Trophoblast cell (in vitro differentiated cells and primary cell): ENCODE measurements at regions not wholly inside any gene's neighbourhood (a gene's known extent, or its start where the extent isn't known, plus 50 kb on each side); places are given as distances from the start of the nearest gene placed in this dataset.
A peak's percentile ranks its signal among the peaks of the same experiment; 100 is the strongest.

Experiments used
- DNase-seq, 2 donors: peaks; one replicate each; pipeline ENCODE4 v3.0.0-alpha.2; 2016
- H2AFZ ChIP-seq: 2 replicates; pipeline ENCODE4 v1.6.1; 2013; ENCODE audit warnings: low read length, moderate library complexity, mild to moderate bottlenecking; ENCODE audit not compliant: insufficient read depth, poor library complexity
- H2AK5ac ChIP-seq: 2 replicates; pipeline ENCODE4 v1.6.1; 2013; ENCODE audit warnings: mild to moderate bottlenecking, low read length
- H2BK120ac ChIP-seq: 2 replicates; pipeline ENCODE4 v1.6.1; 2013; ENCODE audit warnings: low read length, mild to moderate bottlenecking, moderate library complexity; ENCODE audit not compliant: insufficient read depth, poor library complexity
- H2BK12ac ChIP-seq: 2 replicates; pipeline ENCODE4 v1.6.1; 2013; ENCODE audit warnings: mild to moderate bottlenecking, low read length, moderate library complexity
- H2BK5ac ChIP-seq: 2 replicates; pipeline ENCODE4 v1.6.1; 2013; ENCODE audit warnings: low read length, low read depth, moderate library complexity, mild to moderate bottlenecking; ENCODE audit not compliant: poor library complexity
- H3K14ac ChIP-seq: 2 replicates; pipeline ENCODE4 v1.6.1; 2013; ENCODE audit warnings: mild to moderate bottlenecking, low read length
- H3K18ac ChIP-seq: 2 replicates; pipeline ENCODE4 v1.6.1; 2013; ENCODE audit warnings: mild to moderate bottlenecking, low read length
- H3K23ac ChIP-seq: 2 replicates; pipeline ENCODE4 v1.6.1; 2013; ENCODE audit warnings: low read length
- H3K27ac ChIP-seq: 2 replicates; pipeline ENCODE4 v1.5.1; 2013; ENCODE audit warnings: low read depth, mild to moderate bottlenecking, inconsistent platforms, low read length, moderate library complexity
- H3K27me3 ChIP-seq: 2 replicates; pipeline ENCODE4 v1.6.1; 2013; ENCODE audit warnings: inconsistent platforms, mild to moderate bottlenecking, low read length, moderate library complexity; ENCODE audit not compliant: insufficient read depth
- H3K36me3 ChIP-seq, 2 experiments: 1 replicate in 1 of 2; 2 replicates in 1 of 2; pipeline ENCODE4 v1.6.1; 2013; ENCODE audit warnings: low read length in 2 of 2, mild to moderate bottlenecking in 2 of 2, moderate library complexity in 1 of 2; ENCODE audit not compliant: insufficient read depth in 2 of 2, control insufficient read depth in 1 of 2
- H3K4ac ChIP-seq: 2 replicates; pipeline ENCODE4 v1.6.1; 2013; ENCODE audit warnings: low read depth, mild to moderate bottlenecking, low read length, moderate library complexity
- H3K4me1 ChIP-seq, 2 experiments: 1 replicate in 1 of 2; 2 replicates in 1 of 2; pipeline ENCODE4 v1.6.1; 2013; ENCODE audit warnings: low read length in 2 of 2, mild to moderate bottlenecking in 2 of 2, moderate library complexity in 1 of 2; ENCODE audit not compliant: insufficient read depth in 2 of 2, control insufficient read depth in 1 of 2
- H3K4me2 ChIP-seq: 2 replicates; pipeline ENCODE4 v1.6.1; 2013; ENCODE audit warnings: inconsistent platforms, mild to moderate bottlenecking, low read length, moderate library complexity
- H3K4me3 ChIP-seq: 2 replicates; pipeline ENCODE4 v1.5.1; 2013; ENCODE audit warnings: mild to moderate bottlenecking, low read depth, low read length, inconsistent platforms
- H3K79me1 ChIP-seq: one replicate; pipeline ENCODE4 v1.6.1; 2013; ENCODE audit warnings: low read length
- H3K79me2 ChIP-seq: 2 replicates; pipeline ENCODE4 v1.6.1; 2013; ENCODE audit warnings: low read length, mild to moderate bottlenecking; ENCODE audit not compliant: control insufficient read depth, insufficient read depth, poor library complexity
- H3K9ac ChIP-seq: 2 replicates; pipeline ENCODE4 v1.6.1; 2013; ENCODE audit warnings: mild to moderate bottlenecking, low read length
- H3K9me3 ChIP-seq: 2 replicates; pipeline ENCODE4 v1.6.1; 2013; ENCODE audit warnings: low read depth, mild to moderate bottlenecking, control low read depth, inconsistent platforms, low read length; ENCODE audit not compliant: insufficient read depth
- H4K12ac ChIP-seq: 2 replicates; pipeline ENCODE4 v1.6.1; 2013; ENCODE audit warnings: low read depth, mild to moderate bottlenecking, low read length, moderate library complexity
- H4K8ac ChIP-seq: 2 replicates; pipeline ENCODE4 v1.6.1; 2013; ENCODE audit warnings: low read depth, mild to moderate bottlenecking, low read length, moderate library complexity
- H4K91ac ChIP-seq: one replicate; pipeline ENCODE4 v1.6.1; 2013; ENCODE audit warnings: low read depth, mild to moderate bottlenecking, low read length, moderate library complexity
- WGBS: extraction: QIAGEN DNeasy Blood & Tissue Kit; methylation state at CpG from one replicate; pipeline ENCODE4 v1.1.7; 2013; ENCODE audit warnings: missing lambda C conversion rate; ENCODE audit not compliant: insufficient read length, insufficient coverage; ENCODE audit errors: extremely low coverage; 5-methylcytosine and 5-hydroxymethylcytosine counted together

DNA sequence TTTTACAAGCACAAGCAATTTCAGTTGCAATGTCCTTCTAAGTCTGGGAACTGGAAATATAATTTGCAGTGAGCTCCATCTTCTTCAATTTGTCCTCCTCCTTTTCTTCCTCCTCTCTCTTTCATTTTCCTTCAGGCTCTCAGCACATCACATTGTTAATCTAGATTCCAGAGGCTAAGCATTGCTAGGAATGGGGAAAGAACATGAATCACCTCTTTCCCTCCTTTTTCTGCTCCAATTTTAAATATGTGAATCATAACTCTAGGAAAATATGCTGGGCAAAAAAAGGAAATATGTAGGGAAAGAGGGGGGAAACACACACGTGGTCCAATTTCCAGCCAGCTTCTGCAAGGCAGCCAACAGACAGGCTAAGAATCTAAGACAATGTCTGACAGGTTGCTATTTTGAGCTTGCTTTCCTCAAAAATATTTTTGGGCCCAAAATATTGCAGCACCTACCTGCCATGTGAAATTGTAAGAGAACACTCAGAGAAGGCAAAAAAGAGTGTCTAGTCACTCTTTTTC, 72.7 kb upstream of the NUPR2 start:
- no CpG with 5 or more reads among the region's 1 CpG for WGBS
- H2AK5ac ChIP-seq = no peak overlapping the region
- H3K79me1 ChIP-seq = no peaks in the 10 kb centered on the region
- no peak overlapping the region for H3K27ac ChIP-seq
- H2BK12ac ChIP-seq = no peak overlapping the region
- H4K8ac ChIP-seq = no peak overlapping the region
- H3K9ac ChIP-seq = no peak overlapping the region
- H3K79me2 ChIP-seq = no peaks in the 10 kb centered on the region
- no peak overlapping the region for H3K4ac ChIP-seq
- H3K4me3 ChIP-seq = no peak overlapping the region
- no peak overlapping the region for H3K4me2 ChIP-seq
- no peak overlapping the region for H3K14ac ChIP-seq
- no peaks in the 10 kb centered on the region for H3K36me3 ChIP-seq
- no peak overlapping the region for H2BK120ac ChIP-seq
- no peak overlapping the region for H4K12ac ChIP-seq
- H2BK5ac ChIP-seq = no peak overlapping the region
- H4K91ac ChIP-seq = no peak overlapping the region
- no peak overlapping the region for H2AFZ ChIP-seq
- peaks cover 24% of the 10 kb centered on the region for H3K9me3 ChIP-seq
- peak; percentile 18 to 70 for DNase-seq
- no peaks in the 10 kb centered on the region for H3K27me3 ChIP-seq
- no peak overlapping the region for H3K18ac ChIP-seq
- no peak overlapping the region for H3K23ac ChIP-seq
- no peaks in the 10 kb centered on the region for H3K4me1 ChIP-seq

DNA sequence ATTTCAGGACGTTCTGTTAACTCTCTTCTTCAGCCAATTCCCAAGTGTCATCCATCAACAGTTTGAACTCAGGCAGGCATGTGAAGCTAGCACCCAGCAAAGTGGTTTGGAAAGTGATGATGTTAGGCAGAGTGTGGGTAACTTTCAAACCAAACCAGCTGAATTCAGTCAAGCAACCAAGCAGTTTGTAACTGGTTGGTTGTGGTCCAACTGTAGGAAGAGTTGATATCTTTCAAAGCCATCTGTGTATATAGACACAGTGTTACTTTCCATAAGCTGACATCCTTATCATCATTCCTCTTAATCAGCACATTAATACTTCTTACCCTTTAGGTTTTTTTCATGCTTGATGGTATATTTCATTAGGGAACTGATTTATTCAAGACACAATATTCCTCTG, 72.2 kb upstream of the NUPR2 start:
- Histone ChIP-seq H3K36me3 (no peaks in the 10 kb centered on the region), H2BK5ac (no peak overlapping the region), H3K79me1 (no peaks in the 10 kb centered on the region), H4K91ac (no peak overlapping the region), H3K4me2 (no peak overlapping the region), H3K23ac (no peak overlapping the region), H3K14ac (no peak overlapping the region), H3K27me3 (no peaks in the 10 kb centered on the region), H3K4me1 (no peaks in the 10 kb centered on the region), H2AK5ac (no peak overlapping the region), H3K9me3 (peaks cover 21% of the 10 kb centered on the region), H3K4me3 (no peak overlapping the region), H3K9ac (no peak overlapping the region), H2AFZ (no peak overlapping the region), H4K12ac (no peak overlapping the region), H2BK12ac (no peak overlapping the region), H2BK120ac (no peak overlapping the region), H3K79me2 (no peaks in the 10 kb centered on the region), H3K27ac (no peak overlapping the region), H3K4ac (no peak overlapping the region), H3K18ac (no peak overlapping the region), H4K8ac (no peak overlapping the region)
- DNase-seq = no peak
- no CpG with 5 or more reads among the region's 1 CpG for WGBS

DNA sequence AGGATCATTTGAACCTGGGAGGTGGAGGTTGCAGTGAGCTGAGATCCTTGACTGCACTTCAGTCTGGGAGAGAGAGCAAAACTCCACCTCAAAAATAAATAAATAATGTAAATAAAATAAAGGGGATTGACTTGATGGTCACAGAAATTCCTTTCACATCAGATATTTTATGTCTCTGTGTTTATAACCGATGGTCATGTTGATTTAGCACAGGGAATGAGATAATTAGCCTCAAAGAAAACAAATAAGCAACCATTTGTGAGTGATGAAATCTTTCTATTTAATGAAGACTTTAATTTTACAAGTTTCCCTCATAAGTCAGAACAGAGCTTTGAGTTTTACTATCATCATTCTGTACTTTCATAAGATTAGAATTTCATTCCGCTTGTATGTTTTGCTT, 64.8 kb upstream of the NUPR2 start:
- no peak overlapping the region for H3K27ac ChIP-seq
- H3K14ac ChIP-seq = no peak overlapping the region
- H3K18ac ChIP-seq = no peak overlapping the region
- H3K9ac ChIP-seq = no peak overlapping the region
- H3K4ac ChIP-seq = no peak overlapping the region
- H2BK120ac ChIP-seq = no peak overlapping the region
- H3K36me3 ChIP-seq = no peaks in the 10 kb centered on the region
- no peak overlapping the region for H4K91ac ChIP-seq
- no peak overlapping the region for H3K4me3 ChIP-seq
- no peaks in the 10 kb centered on the region for H3K79me1 ChIP-seq
- no CpG with 5 or more reads among the region's 2 CpGs for WGBS
- peaks cover 19% of the 10 kb centered on the region for H3K9me3 ChIP-seq
- H4K8ac ChIP-seq = no peak overlapping the region
- no peak overlapping the region for H2BK5ac ChIP-seq
- H2BK12ac ChIP-seq = no peak overlapping the region
- no peaks in the 10 kb centered on the region for H3K4me1 ChIP-seq
- DNase-seq = no peak
- H2AFZ ChIP-seq = no peak overlapping the region
- H3K27me3 ChIP-seq = no peaks in the 10 kb centered on the region
- no peak overlapping the region for H4K12ac ChIP-seq
- no peak overlapping the region for H3K23ac ChIP-seq
- H3K79me2 ChIP-seq = no peaks in the 10 kb centered on the region
- no peak overlapping the region for H3K4me2 ChIP-seq
- H2AK5ac ChIP-seq = no peak overlapping the region

DNA sequence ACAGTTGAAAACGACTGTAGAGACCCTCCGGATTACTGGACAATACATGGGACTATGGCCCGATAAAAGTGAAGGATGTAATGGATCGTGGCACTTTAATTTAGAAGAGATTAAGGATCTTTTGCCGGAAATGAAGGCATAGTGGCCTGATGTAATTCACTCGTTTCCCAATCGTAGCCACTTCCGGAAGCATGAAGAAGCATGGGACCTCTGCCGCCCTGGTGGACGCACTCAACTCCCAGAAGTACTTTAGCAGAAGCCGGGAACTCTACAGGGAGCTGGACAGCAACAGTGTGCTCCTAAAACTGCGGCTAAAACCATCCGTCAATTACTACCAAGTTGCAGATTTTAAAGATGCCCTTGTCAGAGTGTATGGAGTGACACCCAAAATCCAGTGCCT, 59.6 kb upstream of the NUPR2 start:
- no peak overlapping the region for H2BK120ac ChIP-seq
- no peak overlapping the region for H2AFZ ChIP-seq
- H3K27ac ChIP-seq = no peak overlapping the region
- H3K14ac ChIP-seq = no peak overlapping the region
- H2BK5ac ChIP-seq = no peak overlapping the region
- no peaks in the 10 kb centered on the region for H3K4me1 ChIP-seq
- no CpG with 5 or more reads among the region's 13 CpGs for WGBS
- no peak overlapping the region for H4K8ac ChIP-seq
- H3K4ac ChIP-seq = no peak overlapping the region
- H3K36me3 ChIP-seq = no peaks in the 10 kb centered on the region
- no peak overlapping the region for H3K9ac ChIP-seq
- peak in 1 of 2 donors; percentile 34 for DNase-seq
- H3K9me3 ChIP-seq = peaks cover 33% of the 10 kb centered on the region
- H3K4me3 ChIP-seq = no peak overlapping the region
- H4K12ac ChIP-seq = no peak overlapping the region
- no peaks in the 10 kb centered on the region for H3K79me2 ChIP-seq
- no peak overlapping the region for H3K23ac ChIP-seq
- H3K79me1 ChIP-seq = no peaks in the 10 kb centered on the region
- H3K27me3 ChIP-seq = no peaks in the 10 kb centered on the region
- H3K4me2 ChIP-seq = no peak overlapping the region
- no peak overlapping the region for H3K18ac ChIP-seq
- H4K91ac ChIP-seq = no peak overlapping the region
- no peak overlapping the region for H2BK12ac ChIP-seq
- no peak overlapping the region for H2AK5ac ChIP-seq
